GM21576 (cell line): ENCODE measurements at regions not wholly inside any gene's neighbourhood (a gene's known extent, or its start where the extent isn't known, plus 50 kb on each side); places are given as distances from the start of the nearest gene placed in this dataset.

Source experiments
- ATAC-seq: cut with Tn5 transposase; IDR thresholded peaks from one replicate; pipeline ENCODE4 v1.9.1; 2021; ENCODE audit warnings: mild to moderate bottlenecking, moderate library complexity; ENCODE audit not compliant: unreplicated experiment

DNA sequence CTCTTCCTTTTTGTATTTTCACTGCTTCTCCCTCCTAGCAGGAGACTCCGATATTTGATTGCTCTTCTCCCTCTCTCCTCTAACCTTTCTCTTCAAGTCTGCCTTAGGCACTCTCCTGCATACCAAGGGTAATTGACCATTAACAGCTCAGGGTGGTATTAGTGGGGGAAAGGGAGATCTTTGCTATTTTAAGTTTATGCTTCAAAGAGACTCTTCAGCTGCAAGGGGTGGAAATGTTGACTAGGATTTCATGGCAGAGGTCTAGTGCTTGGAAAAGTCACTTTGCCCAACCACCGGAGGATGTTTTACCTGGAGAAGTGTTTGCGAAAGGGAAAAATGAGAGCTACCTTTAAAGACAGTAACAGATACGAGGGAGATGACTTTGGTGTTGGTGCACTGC is 453.7 kb downstream of the SLC4A3 start:
- no peak for ATAC-seq

GRCh38 chr2:220090050-220090449 is 462.6 kb downstream of the SLC4A3 start:
- no peak for ATAC-seq

- no peak for ATAC-seq
These were observed 469.0 kb downstream of the SLC4A3 start for GRCh38 chr2:220096406-220096805.

DNA sequence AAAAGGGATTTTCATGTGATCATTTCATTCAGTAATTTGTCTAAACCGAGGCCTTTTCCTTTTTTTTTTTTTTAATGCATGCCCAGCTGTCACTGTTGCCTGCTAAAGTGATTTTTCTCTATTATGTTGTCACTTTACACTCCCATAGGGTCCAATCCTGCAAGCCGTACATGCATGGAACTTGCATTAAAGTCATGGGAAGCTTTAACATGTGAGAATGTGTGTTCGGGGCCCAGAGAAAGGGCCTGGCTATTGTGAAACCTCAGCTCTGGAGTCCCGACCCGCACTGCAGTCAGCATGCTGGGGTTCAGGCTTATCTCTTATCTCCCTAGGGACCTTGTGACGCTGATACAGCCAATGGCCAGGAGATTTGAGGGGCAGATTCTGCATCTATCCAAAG is 474.6 kb downstream of the SLC4A3 start:
- ATAC-seq = no peak

GRCh38 chr2:220103596-220103995 is 476.2 kb downstream of the SLC4A3 start:
- no peak for ATAC-seq

GRCh38 chr2:220104871-220105351 is 477.5 kb downstream of the SLC4A3 start:
- ATAC-seq = no peak

- no peak for ATAC-seq
These were observed 478.6 kb downstream of the SLC4A3 start for GRCh38 chr2:220106065-220106464.

- ATAC-seq = no peak
These were observed 480.0 kb downstream of the SLC4A3 start for GRCh38 chr2:220107380-220107791.

- ATAC-seq = no peak
These were observed 487.0 kb downstream of the SLC4A3 start for GRCh38 chr2:220114443-220114842.

GRCh38 chr2:220117025-220117424 is 489.6 kb downstream of the SLC4A3 start:
- ATAC-seq = no peak

DNA sequence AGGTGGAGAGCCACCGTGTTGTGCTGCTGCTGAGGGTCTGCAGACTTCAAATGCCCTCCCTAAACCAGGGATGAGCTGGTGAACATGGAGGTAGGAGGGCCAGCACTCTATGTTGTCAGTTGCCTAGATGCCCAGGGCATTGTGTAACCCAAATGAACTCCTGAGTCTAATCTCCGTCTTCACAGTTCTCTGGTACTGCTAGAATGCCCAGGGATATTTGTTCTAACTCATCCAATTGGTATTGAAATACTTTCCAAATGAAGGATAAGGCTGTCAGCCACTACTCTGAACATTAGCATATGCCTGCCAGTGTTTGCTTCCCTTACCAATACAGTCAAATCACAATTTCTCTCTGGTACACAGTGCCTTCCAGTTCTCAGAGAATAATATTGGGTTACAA is 492.6 kb downstream of the SLC4A3 start:
- no peak for ATAC-seq

DNA sequence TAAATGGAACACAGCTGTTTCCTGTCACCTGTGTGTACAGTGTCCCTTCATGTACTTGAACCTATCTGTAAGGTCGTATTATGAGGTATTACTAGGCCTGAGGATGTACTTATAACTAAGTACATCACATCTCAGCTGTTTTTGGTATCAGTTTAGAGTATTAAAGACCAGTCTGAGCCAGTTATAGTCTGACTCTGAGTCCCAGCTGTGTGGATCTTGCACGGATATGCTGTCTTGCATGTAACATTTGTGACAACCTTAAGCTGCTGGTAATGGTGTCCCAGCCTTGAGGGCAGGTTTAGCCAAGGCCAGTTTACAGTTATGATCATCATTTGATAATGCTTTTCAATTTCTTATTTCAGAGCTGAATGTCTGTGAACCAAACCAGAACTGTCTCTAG is 496.3 kb downstream of the SLC4A3 start:
- no peak for ATAC-seq

DNA sequence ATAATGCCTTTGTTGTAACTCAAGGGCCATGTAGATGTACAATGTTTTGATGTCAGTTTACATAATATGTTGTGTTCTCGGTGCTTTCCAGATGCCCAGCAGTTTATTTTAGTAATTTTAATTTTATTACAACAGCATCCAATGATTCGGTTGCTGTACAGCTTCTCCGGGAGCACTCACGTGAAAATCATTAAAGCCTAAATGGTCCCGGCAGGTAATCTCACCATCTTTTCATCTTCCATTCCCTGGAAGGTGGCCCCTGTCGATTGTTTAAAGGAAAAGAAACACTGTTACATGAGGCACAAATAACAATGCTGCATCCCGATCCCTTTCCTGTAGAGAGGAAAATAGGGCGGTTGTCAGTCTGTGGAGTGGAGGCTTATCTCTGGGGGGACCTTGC is 498.1 kb downstream of the SLC4A3 start:
- no peak for ATAC-seq

DNA sequence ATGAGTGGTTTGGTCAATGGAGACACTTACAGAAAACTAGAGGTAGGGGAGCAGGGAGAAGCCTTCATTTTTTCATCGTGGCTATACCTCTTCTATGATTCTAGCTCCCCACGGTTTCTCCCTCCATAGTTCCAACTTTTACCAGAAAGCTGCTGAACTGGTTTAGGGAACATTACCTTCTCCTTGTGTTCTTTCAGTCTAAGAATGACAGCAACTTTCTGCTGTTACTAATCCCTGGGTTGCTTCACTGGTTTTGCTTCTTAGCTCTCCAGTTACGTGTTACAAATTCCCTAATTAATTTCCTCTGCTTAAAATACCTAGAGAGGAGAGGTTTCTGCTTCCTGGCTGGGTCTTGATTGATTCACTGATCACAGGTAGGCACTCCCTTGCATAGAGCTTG is 499.9 kb downstream of the SLC4A3 start:
- ATAC-seq = no peak

DNA sequence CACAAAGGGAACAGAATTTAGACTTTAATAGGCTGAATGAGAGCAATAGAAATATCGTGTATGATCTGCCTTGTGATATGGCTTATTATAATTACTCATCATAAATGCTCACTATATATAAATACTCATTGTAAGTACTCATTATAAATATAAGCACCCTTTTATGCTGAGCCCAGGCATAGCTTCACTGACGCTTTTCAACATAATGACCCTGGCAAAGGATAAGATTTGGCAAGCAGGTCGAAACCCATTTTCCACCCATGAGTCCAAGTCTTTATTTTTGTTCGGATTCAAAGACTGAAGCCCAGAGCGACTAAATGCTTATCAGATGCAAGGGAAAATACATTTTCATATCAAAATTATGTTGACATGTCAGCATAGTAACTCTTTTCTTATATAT is 500.4 kb downstream of the SLC4A3 start:
- no peak for ATAC-seq

DNA sequence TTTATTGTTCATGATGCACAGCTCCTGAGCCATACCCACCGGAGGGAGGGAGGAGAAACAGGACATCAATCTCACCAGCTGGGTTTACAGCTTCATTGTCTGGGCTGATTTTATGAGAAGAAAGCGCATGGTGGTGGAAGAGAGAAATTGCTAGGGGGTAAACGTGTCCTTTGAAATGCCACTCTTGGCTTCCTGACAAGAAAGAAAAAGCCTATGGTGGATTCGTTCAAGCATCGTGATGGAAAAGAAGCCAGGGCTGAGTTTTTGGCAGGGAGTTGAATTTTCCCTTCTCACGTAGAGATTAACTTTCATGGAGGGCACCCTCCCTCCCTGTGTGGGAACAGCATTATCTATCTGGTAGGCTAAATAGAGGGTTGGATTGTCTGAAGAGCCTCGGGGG is 502.0 kb downstream of the SLC4A3 start:
- no peak for ATAC-seq

DNA sequence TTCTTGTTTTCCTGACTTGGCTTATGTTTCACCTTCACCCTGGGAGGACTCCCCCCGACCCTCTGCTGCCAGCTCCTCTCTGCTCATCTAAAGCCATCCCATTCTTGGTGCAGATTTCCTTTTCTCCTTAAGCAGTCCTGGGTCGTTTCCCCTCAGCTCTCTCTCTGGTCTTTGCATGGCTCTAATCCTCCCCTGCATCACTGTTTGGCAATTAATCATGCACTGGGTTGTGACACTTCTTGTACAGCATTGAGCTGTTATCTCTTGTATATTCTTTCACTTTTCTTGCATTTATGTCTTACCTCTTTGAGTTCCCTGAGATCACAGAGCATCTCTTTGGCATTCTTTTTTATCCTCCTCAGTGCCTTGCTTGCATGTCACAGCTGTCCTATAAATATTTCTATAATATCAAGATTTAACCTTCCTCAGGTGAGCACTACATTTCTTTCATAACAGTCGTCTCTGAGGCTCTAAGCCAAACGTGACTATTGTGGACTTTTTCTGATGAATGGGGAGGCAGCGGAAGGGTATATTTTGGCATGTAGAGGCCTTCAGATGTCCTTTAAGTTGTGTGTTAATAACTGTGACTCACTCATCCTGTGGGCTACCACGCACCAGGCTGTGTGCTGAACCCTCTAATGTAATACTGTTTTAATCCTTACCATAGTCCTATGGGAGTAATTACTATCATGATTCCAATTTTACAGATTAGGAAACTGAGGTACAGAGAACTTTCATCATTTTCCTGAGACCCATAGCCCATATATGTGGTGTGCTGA is 507.5 kb downstream of the SLC4A3 start:
- no peak for ATAC-seq

DNA sequence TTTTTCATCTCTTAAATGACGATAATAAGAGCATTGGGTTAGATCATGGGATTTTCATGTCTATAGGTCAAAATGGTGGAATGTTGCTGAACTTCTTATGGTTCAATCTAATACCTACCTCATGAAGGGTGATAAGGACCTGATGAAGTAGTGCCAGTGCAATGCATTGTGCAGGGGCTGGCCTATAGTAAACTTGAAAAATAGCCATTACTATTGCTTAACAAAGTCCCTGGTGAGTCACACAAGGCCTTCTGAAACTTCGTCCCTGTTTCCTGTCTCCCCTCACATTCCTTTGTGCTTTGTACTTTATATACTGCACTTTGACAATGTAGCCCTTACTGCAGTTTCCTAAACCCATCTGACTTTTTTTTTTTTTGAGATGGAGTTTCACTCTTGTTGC is 515.9 kb downstream of the SLC4A3 start:
- no peak for ATAC-seq

DNA sequence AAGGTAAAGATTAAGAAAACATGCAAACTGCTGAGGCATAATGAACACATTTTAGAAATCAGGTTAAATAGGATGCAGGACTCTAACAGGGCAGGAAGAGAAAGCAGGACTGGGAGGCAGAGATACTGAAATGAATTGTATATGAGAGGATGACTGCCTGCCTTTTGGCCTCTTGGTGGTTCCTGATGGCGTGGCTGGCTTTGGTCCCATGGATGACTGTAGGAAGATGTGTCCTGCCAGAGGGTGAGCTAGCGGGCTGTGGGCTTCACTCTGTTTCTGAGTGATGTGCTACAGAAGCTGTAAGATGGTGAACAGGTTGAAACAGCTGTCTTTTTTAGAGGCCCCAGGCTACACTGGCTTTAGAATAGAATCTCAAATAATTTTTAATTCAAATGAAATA is 517.0 kb downstream of the SLC4A3 start:
- ATAC-seq = no peak

DNA sequence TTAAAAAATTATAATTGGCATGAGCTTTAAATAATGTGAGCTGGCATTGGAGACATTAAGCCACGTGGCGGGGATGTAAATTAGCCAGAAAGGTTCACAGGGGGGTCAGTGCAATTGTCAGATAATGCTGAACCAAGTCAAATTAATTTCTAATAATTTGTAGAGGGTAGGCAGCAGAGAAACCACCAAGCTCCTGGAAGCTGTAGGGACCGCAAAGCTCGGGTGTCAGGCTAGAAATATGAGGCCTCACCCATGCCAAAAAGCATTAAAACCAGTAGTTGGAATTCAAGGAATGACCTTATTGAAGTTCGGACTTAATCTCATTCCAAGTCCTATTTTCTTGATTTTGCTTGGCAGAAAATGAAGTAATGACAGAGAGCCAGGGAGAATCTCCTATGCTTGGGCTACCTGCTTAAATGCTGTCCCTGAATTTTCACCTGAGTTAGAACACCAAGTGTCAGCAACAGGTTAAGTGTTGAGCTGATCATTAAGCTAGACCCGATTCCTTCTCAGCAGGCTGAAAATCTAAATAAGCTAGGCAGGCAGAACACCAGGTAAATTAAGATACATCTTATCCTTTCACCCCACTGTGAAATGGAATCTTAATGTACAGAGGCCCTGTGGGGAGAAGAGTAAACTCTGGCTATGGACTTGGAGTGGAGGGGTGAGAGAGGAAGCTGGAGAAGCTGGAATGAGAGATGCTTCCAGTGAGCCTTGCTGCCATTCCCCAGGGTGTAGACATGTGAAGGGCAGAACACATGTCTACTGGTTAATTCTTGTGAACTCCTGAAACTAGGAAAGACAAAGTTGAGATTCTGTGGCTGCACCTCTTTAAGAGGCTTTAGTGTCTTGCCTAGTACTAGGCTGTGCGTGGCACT is 520.0 kb downstream of the SLC4A3 start:
- no peak for ATAC-seq

- no peak for ATAC-seq
These were observed 521.2 kb downstream of the SLC4A3 start for GRCh38 chr2:220148471-220149248.
